Breast epithelium (tissue), 3 donors: ENCODE measurements at regions not wholly inside any gene's neighbourhood (a gene's known extent, or its start where the extent isn't known, plus 50 kb on each side); places are given as distances from the start of the nearest gene placed in this dataset.

ENCODE experiments used
- CTCF ChIP-seq, 3 donors: fragments of 450-650 bp; IDR thresholded peaks; one replicate each; pipeline ENCODE4 v1.5.1; 2016 to 2017; ENCODE audit warnings: antibody characterized with exemption in 3 of 3, mild to moderate bottlenecking in 3 of 3, moderate library complexity in 3 of 3
- POLR2A ChIP-seq: fragments of 450-650 bp; IDR thresholded peaks from one replicate; pipeline ENCODE4 v1.6.1; 2016; ENCODE audit warnings: antibody characterized with exemption, mild to moderate bottlenecking, moderate library complexity
- POLR2AphosphoS5 ChIP-seq, 3 donors: sonication (generic); formaldehyde crosslinking; IDR thresholded peaks; one replicate each; pipeline ENCODE4 v1.6.1; 2017; ENCODE audit warnings: antibody characterized with exemption in 3 of 3

DNA sequence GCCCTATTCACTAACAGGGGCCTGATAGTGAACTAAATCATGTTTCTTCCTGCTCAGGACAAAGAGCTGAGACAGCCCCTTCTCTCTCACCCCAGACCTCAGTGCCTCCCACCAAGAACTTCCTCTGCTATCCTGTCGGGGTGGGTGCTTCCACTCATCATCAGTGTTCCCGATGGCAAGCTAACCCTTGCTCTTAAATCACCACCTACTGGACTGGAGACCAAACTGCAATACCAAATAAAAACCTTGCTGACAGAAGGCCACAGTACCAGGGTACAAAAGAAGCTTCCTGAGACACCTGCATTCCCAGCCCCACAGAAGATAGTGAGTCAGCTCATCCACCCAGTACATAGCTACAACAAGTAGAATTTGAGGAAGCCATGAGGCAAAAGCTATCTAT is 799.5 kb downstream of the LTN1 start:
- TF ChIP-seq CTCF (IDR thresholded peaks at IDR 0.05), result no peak
- TF ChIP-seq POLR2AphosphoS5 (IDR thresholded peaks at IDR 0.05), result no peak
- TF ChIP-seq POLR2A, result no peak
